ACHN (cell line): ENCODE measurements at regions not wholly inside any gene's neighbourhood (a gene's known extent, or its start where the extent isn't known, plus 50 kb on each side); places are given as distances from the start of the nearest gene placed in this dataset.
A peak's percentile ranks its signal among the peaks of the same experiment; 100 is the strongest.

Experiments
- DNase-seq: peaks from one replicate; pipeline ENCODE4 v3.0.0-alpha.2; 2015
- in situ Hi-C: cut with HindIII; loops from 2 replicates; pipeline ENCODE4 v1.10.0; 2017; ENCODE audit warnings: low sequenced_read_pairs, low pct_ligation_motif_present, low pct_unique_long_range_greater_than_20kb

- no peak for DNase-seq
- in situ Hi-C loops: no loop called here
These were observed 126.6 kb upstream of the KCNH7 start for GRCh38 chr2:162965191-162965590.

GRCh38 chr2:162964513-162964912 is 125.9 kb upstream of the KCNH7 start:
- in situ Hi-C loops: no loop called here
- DNase-seq: no peak

GRCh38 chr2:162963156-162963555 is 124.6 kb upstream of the KCNH7 start:
- in situ Hi-C loops: no loop called here
- no peak for DNase-seq

GRCh38 chr2:162945785-162946184 is 107.2 kb upstream of the KCNH7 start:
- in situ Hi-C loops: no loop called here
- no peak for DNase-seq

- no peak for DNase-seq
- in situ Hi-C loops: no loop called here
These were observed 99.8 kb upstream of the KCNH7 start for GRCh38 chr2:162938387-162938786.

- no peak for DNase-seq
- in situ Hi-C loops: no loop called here
These were observed 95.6 kb upstream of the KCNH7 start for GRCh38 chr2:162934191-162934590.

GRCh38 chr2:162932416-162932815 is 93.8 kb upstream of the KCNH7 start:
- in situ Hi-C loops: no loop called here
- no peak for DNase-seq

GRCh38 chr2:162929571-162929970 is 91.0 kb upstream of the KCNH7 start:
- DNase-seq: peak; percentile 36
- in situ Hi-C loops: no loop called here

- in situ Hi-C loops: no loop called here
- DNase-seq: no peak
These were observed 89.8 kb upstream of the KCNH7 start for GRCh38 chr2:162928356-162928755.

- DNase-seq: no peak
These were observed 88.3 kb upstream of the KCNH7 start for GRCh38 chr2:162926907-162927306.

GRCh38 chr2:162926501-162926900 is 87.9 kb upstream of the KCNH7 start:
- DNase-seq: peak; percentile 88
- in situ Hi-C loops: no loop called here

More at GRCh38 chr2:162926907-162927306, 88.3 kb upstream of the KCNH7 start:
- in situ Hi-C loops: no loop called here

GRCh38 chr2:162925595-162925994 is 87.0 kb upstream of the KCNH7 start:
- in situ Hi-C loops: no loop called here
- peak; percentile 5 for DNase-seq

- in situ Hi-C loops: no loop called here
- DNase-seq: no peak
These were observed 80.5 kb upstream of the KCNH7 start for GRCh38 chr2:162919111-162919510.

- DNase-seq: no peak
- in situ Hi-C loops: no loop called here
These were observed 79.1 kb upstream of the KCNH7 start for GRCh38 chr2:162917626-162918025.

- in situ Hi-C loops: no loop called here
- DNase-seq: no peak
These were observed 77.8 kb upstream of the KCNH7 start for GRCh38 chr2:162916286-162916801.

- no peak for DNase-seq
- in situ Hi-C loops: no loop called here
These were observed 77.3 kb upstream of the KCNH7 start for GRCh38 chr2:162915858-162916257.

GRCh38 chr2:162914161-162914560 is 75.6 kb upstream of the KCNH7 start:
- DNase-seq: no peak
- in situ Hi-C loops: no loop called here

- no peak for DNase-seq
- in situ Hi-C loops: no loop called here
These were observed 74.2 kb upstream of the KCNH7 start for GRCh38 chr2:162912787-162913186.

- DNase-seq: no peak
- in situ Hi-C loops: no loop called here
These were observed 70.0 kb upstream of the KCNH7 start for GRCh38 chr2:162908567-162908966.

- in situ Hi-C loops: loop anchor here (25.0 kb wide), 1 partner anchor 246 kb away; no protein-coding TSS in a partner anchor
These were observed 52.2 kb upstream of the KCNH7 start for GRCh38 chr2:162890690-162891311.

More at GRCh38 chr2:162890690-162891311, 52.2 kb upstream of the KCNH7 start:
- peak; percentile 78 for DNase-seq
